GM23338 (cell line): ENCODE measurements at regions not wholly inside any gene's neighbourhood (a gene's known extent, or its start where the extent isn't known, plus 50 kb on each side); places are given as distances from the start of the nearest gene placed in this dataset.
A peak's percentile ranks its signal among the peaks of the same experiment; 100 is the strongest.
"Not testable (repeated sequence)": the region's sequence is repeated elsewhere in the genome, so short reads cannot be mapped to it uniquely, and the experiment has no call there.

Experiments used
- ATAC-seq: fragments of 200-7000 bp; cut with Tn5 transposase; 3 replicates; pipeline ENCODE4 v1.9.1; 2020
- DNase-seq: peaks from one replicate; pipeline ENCODE4 v3.0.0-alpha.2; 2015; ENCODE audit warnings: low spot score
- H2AFZ ChIP-seq: fragments of 200-600 bp; sonication (generic); 2 replicates; pipeline ENCODE4 v1.8.0; 2016; ENCODE audit warnings: antibody characterized with exemption, mild to moderate bottlenecking, moderate library complexity
- H3F3A ChIP-seq: fragments of 200-600 bp; sonication (generic); replicated peaks from 2 replicates; pipeline ENCODE4 v1.8.0; 2017; ENCODE audit warnings: antibody characterized with exemption, mixed run types, low read depth
- H3K27ac ChIP-seq: fragments of 200-600 bp; sonication (generic); 2 replicates; pipeline ENCODE4 v1.6.1; 2016; ENCODE audit warnings: low read depth
- H3K27me3 ChIP-seq: fragments of 200-600 bp; sonication (generic); 2 replicates; pipeline ENCODE4 v1.8.0; 2016; ENCODE audit warnings: mild to moderate bottlenecking, mixed run types, moderate library complexity; ENCODE audit not compliant: insufficient read depth
- H3K36me3 ChIP-seq: fragments of 200-600 bp; sonication (generic); 2 replicates; pipeline ENCODE4 v1.8.0; 2016; ENCODE audit warnings: mild to moderate bottlenecking; ENCODE audit not compliant: insufficient read depth
- H3K4me1 ChIP-seq: fragments of 200-600 bp; sonication (generic); 2 replicates; pipeline ENCODE4 v1.8.0; 2016; ENCODE audit warnings: mild to moderate bottlenecking, moderate library complexity; ENCODE audit not compliant: insufficient read depth
- H3K4me2 ChIP-seq: fragments of 200-600 bp; sonication (generic); 2 replicates; pipeline ENCODE4 v1.7.1; 2017; ENCODE audit warnings: mixed run types
- H3K4me3 ChIP-seq: fragments of 200-600 bp; sonication (generic); 2 replicates; pipeline ENCODE4 v1.6.1; 2016; ENCODE audit warnings: mixed run types
- H3K79me2 ChIP-seq: fragments of 200-600 bp; sonication (generic); replicated peaks from 2 replicates; pipeline ENCODE4 v1.8.0; 2017; ENCODE audit warnings: mild to moderate bottlenecking; ENCODE audit not compliant: insufficient read depth
- H3K9me2 ChIP-seq: fragments of 200-600 bp; sonication (generic); 2 replicates; pipeline ENCODE4 v1.8.0; 2017; ENCODE audit not compliant: insufficient read depth
- H4K20me1 ChIP-seq: fragments of 200-600 bp; sonication (generic); replicated peaks from 2 replicates; pipeline ENCODE4 v1.8.0; 2017; ENCODE audit warnings: mild to moderate bottlenecking; ENCODE audit not compliant: insufficient read depth
- H3K27ac Mint-ChIP-seq: 2 replicates; pipeline ENCODE4 v1.8.0; 2020; ENCODE audit warnings: inconsistent platforms, mild to moderate bottlenecking, moderate library complexity, mixed read lengths
- H3K27me3 Mint-ChIP-seq: 3 replicates; pipeline ENCODE4 v1.8.0; 2022; ENCODE audit warnings: low read depth, mild to moderate bottlenecking, moderate library complexity, mixed read lengths, inconsistent platforms; ENCODE audit not compliant: insufficient read depth, poor library complexity
- H3K36me3 Mint-ChIP-seq: 3 replicates; pipeline ENCODE4 v1.8.0; 2021; ENCODE audit warnings: low read depth, mild to moderate bottlenecking, inconsistent platforms, moderate library complexity, mixed read lengths
- H3K4me1 Mint-ChIP-seq: 3 replicates; pipeline ENCODE4 v1.8.0; 2020; ENCODE audit warnings: mild to moderate bottlenecking, inconsistent platforms, mixed read lengths
- H3K4me3 Mint-ChIP-seq: 3 replicates; pipeline ENCODE4 v1.8.0; 2021; ENCODE audit warnings: moderate library complexity, mild to moderate bottlenecking, inconsistent platforms, mixed read lengths
- H3K9me3 Mint-ChIP-seq: 3 replicates; pipeline ENCODE4 v1.8.0; 2020; ENCODE audit warnings: moderate library complexity, mild to moderate bottlenecking, inconsistent platforms, mixed read lengths
- EZH2phosphoT487 ChIP-seq: fragments of 200-600 bp; sonication (generic); IDR thresholded peaks from one replicate; pipeline ENCODE4 v1.8.1; 2018; ENCODE audit warnings: antibody characterized with exemption; ENCODE audit not compliant: unreplicated experiment
- REST ChIP-seq: IDR thresholded peaks from one replicate; pipeline ENCODE4 v1.6.1; 2018; ENCODE audit warnings: antibody characterized with exemption; ENCODE audit not compliant: unreplicated experiment
- ZNF114 ChIP-seq: fragments of 250-450 bp; sonication (Bioruptor Pico); IDR thresholded peaks from 2 replicates; pipeline ENCODE4 v1.5.0; 2020; ENCODE audit warnings: mild to moderate bottlenecking, moderate library complexity

- TF ChIP-seq REST = no peak
- no peak for TF ChIP-seq ZNF114 (CRISPR knock-in tag)
- no peak for TF ChIP-seq EZH2phosphoT487
Measured at GRCh38 chr21:14284481-14284880, 68.5 kb downstream of the RBM11 start (continued).

GRCh38 chr21:14281188-14281900, 65.4 kb downstream of the RBM11 start:
- H3K27me3 ChIP-seq, H3K36me3 ChIP-seq, H3K27me3 Mint-ChIP-seq, H3K9me2 ChIP-seq, H3K4me1 ChIP-seq, H3K27ac ChIP-seq, H3K36me3 Mint-ChIP-seq, H3K79me2 ChIP-seq, H3K27ac Mint-ChIP-seq, H4K20me1 ChIP-seq, H3F3A ChIP-seq, H3K9me3 Mint-ChIP-seq, ATAC-seq: not testable (repeated sequence)
- H3K4me2 ChIP-seq = peak overlapping the region; percentile 58
- peak; percentile 61 for DNase-seq
- peak overlapping the region; percentile 44 for H3K4me3 ChIP-seq
- H3K4me1 Mint-ChIP-seq = peaks cover 13% of the 10 kb centered on the region; the same call in 2 of the 3 replicates
- H3K4me3 Mint-ChIP-seq = peak overlapping the region; percentile 19
- H2AFZ ChIP-seq = peak overlapping the region; percentile 84; the same call in 1 of the 2 replicates
